ENCODE measurements at regions not wholly inside any gene's neighbourhood (a gene's known extent, or its start where the extent isn't known, plus 50 kb on each side); places are given as distances from the start of the nearest gene placed in this dataset.
A peak's percentile ranks its signal among the peaks of the same experiment; 100 is the strongest.

- POLR2A ChIA-PET = no interaction called here
Observed at GRCh38 chr7:113825832-113826231, 93.0 kb downstream of the PPP1R3A start.

GRCh38 chr7:113824117-113824823, 94.5 kb downstream of the PPP1R3A start:
- no peak overlapping the region for H3K27ac ChIP-seq
- FAIRE-seq (no peak), ATAC-seq (no peak), DNase-seq (ENCODE audit: low read depth in 1 of 2, low spot score in 1 of 2) (no peak)
- ChIA-PET POLR2A (no interaction called here), CTCF (interaction anchor here (1.2 kb wide), 1 partner anchor 11 kb away, joined by 3 read pairs; no protein-coding TSS in a partner anchor)
- H3K4me1 ChIP-seq = no peaks in the 10 kb centered on the region
- no peak overlapping the region for H3K4me3 ChIP-seq
- no peak overlapping the region for H3K4me2 ChIP-seq
- 27% methylated on average over 3 of the region's 3 CpGs for WGBS (ENCODE audit: missing lambda C conversion rate)
- H3K9me3 ChIP-seq = no peaks in the 10 kb centered on the region
- TF ChIP-seq EP300 (IDR thresholded peaks at IDR 0.05) = no peak
- TF ChIP-seq FOSL2 (IDR thresholded peaks at IDR 0.05) = no peak
- peak; percentile 36; the same call in 1 of the 2 replicates for TF ChIP-seq FOSL2 (CRISPR knock-in tag; IDR thresholded peaks at IDR 0.05)
- TF ChIP-seq HMGXB4 (CRISPR knock-in tag; IDR thresholded peaks at IDR 0.05; ENCODE audit: borderline replicate concordance) = no peak
- TF ChIP-seq HOXA7 (CRISPR knock-in tag; IDR thresholded peaks at IDR 0.05) = no peak

More at GRCh38 chr7:113825832-113826231, 93.0 kb downstream of the PPP1R3A start:
- DNase-seq (ENCODE audit: low read depth in 1 of 2, low spot score in 1 of 2) (no peak), FAIRE-seq (no peak), ATAC-seq (no peak)
- Histone ChIP-seq H3K4me3 (no peak overlapping the region), H3K9me3 (no peaks in the 10 kb centered on the region), H3K4me1 (no peaks in the 10 kb centered on the region), H3K27ac (no peak overlapping the region), H3K4me2 (no peak overlapping the region)
- TF ChIP-seq REST (IDR thresholded peaks at IDR 0.05) = no peak
- TF ChIP-seq RCOR1 (IDR thresholded peaks at IDR 0.05; ENCODE audit: low read depth, low read length) = no peak
- TF ChIP-seq EP300 (IDR thresholded peaks at IDR 0.05) = no peak
- TF ChIP-seq ZFP36 (IDR thresholded peaks at IDR 0.05; ENCODE audit: borderline replicate concordance, partially characterized antibody) = no peak
- no peak for TF ChIP-seq HES2 (IDR thresholded peaks at IDR 0.05)
- TF ChIP-seq KDM1A (IDR thresholded peaks at IDR 0.05; ENCODE audit: low read depth) = no peak
- no peak for TF ChIP-seq NR3C1 (IDR thresholded peaks at IDR 0.05)
- TF ChIP-seq MAFK (IDR thresholded peaks at IDR 0.05; ENCODE audit: partially characterized antibody) = no peak
- TF ChIP-seq CBX2 (IDR thresholded peaks at IDR 0.05; ENCODE audit: borderline replicate concordance, low read depth) = no peak
- no peak for TF ChIP-seq MYC (IDR thresholded peaks at IDR 0.05; ENCODE audit: borderline replicate concordance, low read length)
- TF ChIP-seq ATOH8 (CRISPR knock-in tag; IDR thresholded peaks at IDR 0.05; ENCODE audit: low read depth) = no peak
- CTCF ChIA-PET = no interaction called here
- 35% methylated on average over 1 of the region's 1 CpG for WGBS (ENCODE audit: missing lambda C conversion rate)

GRCh38 chr7:113819474-113819873, 99.3 kb downstream of the PPP1R3A start:
- DNase-seq (ENCODE audit: low read depth in 1 of 2, low spot score in 1 of 2) (no peak), ATAC-seq (no peak), FAIRE-seq (no peak)
- 0% methylated on average over 1 of the region's 1 CpG for WGBS (ENCODE audit: missing lambda C conversion rate)
- Histone ChIP-seq H3K4me3 (no peak overlapping the region), H3K27ac (no peak overlapping the region), H3K9me3 (no peaks in the 10 kb centered on the region), H3K4me1 (no peaks in the 10 kb centered on the region), H3K4me2 (no peak overlapping the region)
- ChIA-PET CTCF (no interaction called here), POLR2A (no interaction called here)
- TF ChIP-seq SMC3 (IDR thresholded peaks at IDR 0.05) (no peak), NR3C1 (IDR thresholded peaks at IDR 0.05) (no peak), MYC (IDR thresholded peaks at IDR 0.05; ENCODE audit: borderline replicate concordance, low read length) (no peak), RFX5 (IDR thresholded peaks at IDR 0.05) (no peak), CHD2 (IDR thresholded peaks at IDR 0.05; ENCODE audit: low read length, partially characterized antibody) (no peak), EP300 (IDR thresholded peaks at IDR 0.05) (no peak), ATOH8 (CRISPR knock-in tag; IDR thresholded peaks at IDR 0.05; ENCODE audit: low read depth) (no peak), HOXA7 (CRISPR knock-in tag; IDR thresholded peaks at IDR 0.05) (no peak), REST (IDR thresholded peaks at IDR 0.05) (no peak), JUNB (IDR thresholded peaks at IDR 0.05) (no peak), BHLHE40 (IDR thresholded peaks at IDR 0.05; ENCODE audit: low read depth, low read length) (no peak), TP53 (CRISPR knock-in tag; IDR thresholded peaks at IDR 0.05) (no peak)

Measured in A549 (cell line).